H9 (cell line): ENCODE measurements at regions not wholly inside any gene's neighbourhood (a gene's known extent, or its start where the extent isn't known, plus 50 kb on each side); places are given as distances from the start of the nearest gene placed in this dataset.

Experiments
- DNase-seq: peaks from one replicate; pipeline ENCODE4 v3.0.0-alpha.2; 2017
- H2AFZ ChIP-seq: one replicate; pipeline ENCODE4 v1.6.1; 2013; ENCODE audit warnings: mild to moderate bottlenecking, low read length, control low read depth, moderate library complexity
- H2AK5ac ChIP-seq: 2 replicates; pipeline ENCODE4 v1.6.1; 2013; ENCODE audit warnings: low read length, control low read depth, mixed read lengths; ENCODE audit not compliant: insufficient read length
- H2BK120ac ChIP-seq: one replicate; pipeline ENCODE4 v1.6.1; 2013; ENCODE audit warnings: low read depth, mild to moderate bottlenecking, low read length, control low read depth, inconsistent platforms; ENCODE audit not compliant: poor library complexity, severe bottlenecking
- H2BK12ac ChIP-seq: 2 replicates; pipeline ENCODE4 v1.6.1; 2013; ENCODE audit warnings: low read length, control low read depth, mixed read lengths, low read depth; ENCODE audit not compliant: insufficient read length
- H2BK15ac ChIP-seq: 2 replicates; pipeline ENCODE4 v1.6.1; 2013; ENCODE audit warnings: low read depth, low read length, control low read depth
- H2BK20ac ChIP-seq: one replicate; pipeline ENCODE4 v1.6.1; 2013; ENCODE audit warnings: low read depth, mild to moderate bottlenecking, low read length, control low read depth, inconsistent platforms; ENCODE audit not compliant: poor library complexity, severe bottlenecking
- H2BK5ac ChIP-seq: 2 replicates; pipeline ENCODE4 v1.6.1; 2013; ENCODE audit warnings: low read length, control low read depth, mixed read lengths; ENCODE audit not compliant: insufficient read length
- H3K14ac ChIP-seq: 2 replicates; pipeline ENCODE4 v1.6.1; 2013; ENCODE audit warnings: low read length, control low read depth; ENCODE audit not compliant: insufficient read depth
- H3K18ac ChIP-seq: 2 replicates; pipeline ENCODE4 v1.6.1; 2013; ENCODE audit warnings: low read depth, mild to moderate bottlenecking, mixed read lengths, low read length, control low read depth; ENCODE audit not compliant: insufficient read length
- H3K23ac ChIP-seq: 2 replicates; pipeline ENCODE4 v1.6.1; 2013; ENCODE audit warnings: low read length, control low read depth, mixed read lengths, low read depth; ENCODE audit not compliant: insufficient read length
- H3K23me2 ChIP-seq: 2 replicates; pipeline ENCODE4 v1.6.1; 2013; ENCODE audit warnings: low read depth, mild to moderate bottlenecking, mixed read lengths, low read length, control low read depth; ENCODE audit not compliant: insufficient read length, poor library complexity, severe bottlenecking
- H3K27ac ChIP-seq: 2 replicates; pipeline ENCODE4 v1.5.1; 2013; ENCODE audit warnings: low read length, control low read depth, mixed read lengths, low read depth; ENCODE audit not compliant: insufficient read length
- H3K27me3 ChIP-seq: 2 replicates; pipeline ENCODE4 v1.6.1; 2013; ENCODE audit warnings: low read length, control low read depth, inconsistent platforms; ENCODE audit not compliant: insufficient read depth
- H3K4ac ChIP-seq: 2 replicates; pipeline ENCODE4 v1.6.1; 2013; ENCODE audit warnings: low read depth, mild to moderate bottlenecking, control low read depth, inconsistent platforms, low read length, moderate library complexity
- H3K4me1 ChIP-seq: 2 replicates; pipeline ENCODE4 v1.6.1; 2013; ENCODE audit warnings: low read length, control low read depth, inconsistent platforms; ENCODE audit not compliant: insufficient read depth
- H3K4me2 ChIP-seq: 2 replicates; pipeline ENCODE4 v1.6.1; 2013; ENCODE audit warnings: low read length, control low read depth, mixed read lengths; ENCODE audit not compliant: insufficient read length, insufficient read depth
- H3K56ac ChIP-seq: 2 replicates; pipeline ENCODE4 v1.6.1; 2013; ENCODE audit warnings: low read depth, mild to moderate bottlenecking, mixed read lengths, low read length, control low read depth; ENCODE audit not compliant: insufficient read length
- H3K79me1 ChIP-seq: 2 replicates; pipeline ENCODE4 v1.6.1; 2013; ENCODE audit warnings: low read depth, mild to moderate bottlenecking, moderate library complexity, low read length, control low read depth, inconsistent platforms; ENCODE audit not compliant: insufficient read depth, poor library complexity, severe bottlenecking
- H3K79me2 ChIP-seq: 2 replicates; pipeline ENCODE4 v1.6.1; 2013; ENCODE audit warnings: low read length, control low read depth, inconsistent platforms; ENCODE audit not compliant: insufficient read depth
- H3K9ac ChIP-seq: 2 replicates; pipeline ENCODE4 v1.6.1; 2013; ENCODE audit warnings: low read length, control low read depth, mixed read lengths; ENCODE audit not compliant: insufficient read length; ENCODE audit errors: extremely low read depth
- H3K9me3 ChIP-seq: one replicate; pipeline ENCODE4 v1.6.1; 2013; ENCODE audit warnings: low read depth, low read length, inconsistent platforms; ENCODE audit not compliant: control insufficient read depth
- H3T11ph ChIP-seq: one replicate; pipeline ENCODE4 v1.6.1; 2013; ENCODE audit warnings: mild to moderate bottlenecking, low read length, control low read depth, inconsistent platforms
- H4K20me1 ChIP-seq: one replicate; pipeline ENCODE4 v1.6.1; 2013; ENCODE audit not compliant: control insufficient read depth, insufficient read length, insufficient read depth
- H4K5ac ChIP-seq: 2 replicates; pipeline ENCODE4 v1.6.1; 2013; ENCODE audit warnings: low read depth, mild to moderate bottlenecking, mixed read lengths, low read length, control low read depth; ENCODE audit not compliant: insufficient read length
- H4K8ac ChIP-seq: replicated peaks from 2 replicates; pipeline ENCODE4 v1.6.1; 2013; ENCODE audit warnings: low read length, control low read depth, mixed read lengths, low read depth; ENCODE audit not compliant: insufficient read length
- H4K91ac ChIP-seq: 2 replicates; pipeline ENCODE4 v1.6.1; 2013; ENCODE audit warnings: low read depth, mild to moderate bottlenecking, moderate library complexity, mixed read lengths, low read length, control low read depth; ENCODE audit not compliant: insufficient read length
- H3K27ac Mint-ChIP-seq, 3 experiments: 2 replicates in 2 of 3; 3 replicates in 1 of 3; pipeline ENCODE4 v1.8.0; 2020 to 2021; ENCODE audit warnings: mixed read lengths in 3 of 3, mild to moderate bottlenecking in 1 of 3, moderate library complexity in 1 of 3
- H3K27me3 Mint-ChIP-seq: 2 replicates; pipeline ENCODE4 v1.8.0; 2021; ENCODE audit warnings: low read depth, mild to moderate bottlenecking, moderate library complexity, mixed read lengths
- H3K36me3 Mint-ChIP-seq, 3 experiments: 2 replicates in 2 of 3; 3 replicates in 1 of 3; pipeline ENCODE4 v1.8.0; 2020 to 2021; ENCODE audit warnings: low read depth in 3 of 3, mixed read lengths in 3 of 3; ENCODE audit not compliant: insufficient read depth in 1 of 3
- H3K4me1 Mint-ChIP-seq, 2 experiments: 2 replicates each; pipeline ENCODE4 v1.8.0; 2020; ENCODE audit warnings: mixed read lengths in 2 of 2
- H3K4me3 Mint-ChIP-seq, 2 experiments: 2 replicates in 1 of 2; 3 replicates in 1 of 2; pipeline ENCODE4 v1.8.0; 2020 to 2021; ENCODE audit warnings: mild to moderate bottlenecking in 2 of 2, mixed read lengths in 2 of 2, moderate library complexity in 1 of 2
- H3K9me3 Mint-ChIP-seq, 2 experiments: 2 replicates in 1 of 2; 3 replicates in 1 of 2; pipeline ENCODE4 v1.8.0; 2020; ENCODE audit warnings: mild to moderate bottlenecking in 2 of 2, mixed read lengths in 2 of 2, moderate library complexity in 1 of 2
- WGBS: extraction: QIAGEN DNeasy Blood & Tissue Kit; methylation state at CpG from one replicate; pipeline ENCODE4 v1.1.7; 2013; ENCODE audit warnings: missing lambda C conversion rate, low lambda C conversion rate, mixed read lengths; ENCODE audit not compliant: insufficient read length; ENCODE audit errors: extremely low coverage; 5-methylcytosine and 5-hydroxymethylcytosine counted together
- TF ChIP-seq, protein P1 (sequence below): fragments of 200-600 bp; sonication (generic); conservative IDR thresholded peaks from 3 replicates; pipeline ENCODE4 v1.8.0; 2021; ENCODE audit warnings: antibody characterized with exemption, mild to moderate bottlenecking

DNA sequence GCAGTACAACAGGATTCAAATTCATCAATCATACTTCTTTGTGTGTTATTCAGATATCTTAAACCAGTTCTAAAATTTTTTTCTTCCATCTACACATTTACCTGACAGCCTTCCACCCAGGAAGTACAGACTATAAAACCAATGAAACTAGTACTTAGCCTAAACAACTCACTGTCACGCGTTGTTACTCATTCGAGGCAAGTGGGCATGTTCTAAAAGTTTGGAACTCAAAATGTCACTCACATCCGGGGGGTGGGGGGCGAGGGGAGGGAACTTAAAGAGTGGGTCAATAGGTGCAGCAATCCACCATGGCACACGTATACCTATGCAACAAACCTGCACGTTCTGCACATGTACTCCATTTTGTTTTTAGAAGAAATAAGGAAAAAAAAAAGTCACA lies 90.4 kb upstream of the PLEKHM1 start:
- no peak overlapping the region for H2BK120ac ChIP-seq
- H3K9ac ChIP-seq: no peak overlapping the region
- H3K79me1 ChIP-seq: peaks cover 18% of the 10 kb centered on the region
- TF ChIP-seq, protein P1, sequence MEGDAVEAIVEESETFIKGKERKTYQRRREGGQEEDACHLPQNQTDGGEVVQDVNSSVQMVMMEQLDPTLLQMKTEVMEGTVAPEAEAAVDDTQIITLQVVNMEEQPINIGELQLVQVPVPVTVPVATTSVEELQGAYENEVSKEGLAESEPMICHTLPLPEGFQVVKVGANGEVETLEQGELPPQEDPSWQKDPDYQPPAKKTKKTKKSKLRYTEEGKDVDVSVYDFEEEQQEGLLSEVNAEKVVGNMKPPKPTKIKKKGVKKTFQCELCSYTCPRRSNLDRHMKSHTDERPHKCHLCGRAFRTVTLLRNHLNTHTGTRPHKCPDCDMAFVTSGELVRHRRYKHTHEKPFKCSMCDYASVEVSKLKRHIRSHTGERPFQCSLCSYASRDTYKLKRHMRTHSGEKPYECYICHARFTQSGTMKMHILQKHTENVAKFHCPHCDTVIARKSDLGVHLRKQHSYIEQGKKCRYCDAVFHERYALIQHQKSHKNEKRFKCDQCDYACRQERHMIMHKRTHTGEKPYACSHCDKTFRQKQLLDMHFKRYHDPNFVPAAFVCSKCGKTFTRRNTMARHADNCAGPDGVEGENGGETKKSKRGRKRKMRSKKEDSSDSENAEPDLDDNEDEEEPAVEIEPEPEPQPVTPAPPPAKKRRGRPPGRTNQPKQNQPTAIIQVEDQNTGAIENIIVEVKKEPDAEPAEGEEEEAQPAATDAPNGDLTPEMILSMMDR: no peak
- H4K91ac ChIP-seq: no peak overlapping the region
- no peak overlapping the region for H2BK12ac ChIP-seq
- H3K4me1 ChIP-seq: peaks cover 5% of the 10 kb centered on the region; the same call in 1 of the 2 replicates
- no peak overlapping the region for H3K56ac ChIP-seq
- H4K20me1 ChIP-seq: no peaks in the 10 kb centered on the region
- H3K4me1 Mint-ChIP-seq: peaks cover 41 to 44% of the 10 kb centered on the region in 2 experiments
- H2BK5ac ChIP-seq: no peak overlapping the region
- H3K27ac ChIP-seq: no peak overlapping the region
- peaks cover 32% of the 10 kb centered on the region; the same call in 1 of the 2 replicates for H3K79me2 ChIP-seq
- no peak overlapping the region for H3K18ac ChIP-seq
- no peak overlapping the region for H3K27ac Mint-ChIP-seq
- no CpG with 5 or more reads among the region's 7 CpGs for WGBS
- no peak overlapping the region for H4K8ac ChIP-seq
- H3K36me3 Mint-ChIP-seq: peaks cover 19 to 38% (median 33%) of the 10 kb centered on the region in 3 experiments
- no peaks in the 10 kb centered on the region for H3K9me3 ChIP-seq
- no peak overlapping the region for H3K4me3 Mint-ChIP-seq
- H3T11ph ChIP-seq: no peak overlapping the region
- no peak for DNase-seq
- no peak overlapping the region for H3K4me2 ChIP-seq
- H4K5ac ChIP-seq: no peak overlapping the region
- H3K9me3 Mint-ChIP-seq: peaks cover 0 to 4% of the 10 kb centered on the region in 2 experiments; a peak in 3 of 5 replicates
- peaks cover 10% of the 10 kb centered on the region for H3K23me2 ChIP-seq
- peaks cover 3% of the 10 kb centered on the region for H3K27me3 Mint-ChIP-seq
- no peak overlapping the region for H2AFZ ChIP-seq
- H3K27me3 ChIP-seq: no peaks in the 10 kb centered on the region
- no peak overlapping the region for H2BK20ac ChIP-seq
- no peak overlapping the region for H2AK5ac ChIP-seq
- no peak overlapping the region for H3K14ac ChIP-seq
- H3K4ac ChIP-seq: no peak overlapping the region
- no peak overlapping the region for H3K23ac ChIP-seq
- H2BK15ac ChIP-seq: no peak overlapping the region
